HEK293T (cell line): ENCODE measurements at regions not wholly inside any gene's neighbourhood (a gene's known extent, or its start where the extent isn't known, plus 50 kb on each side); places are given as distances from the start of the nearest gene placed in this dataset.

Experiments
- ARNT ChIP-seq: fragments of 450-650 bp; IDR thresholded peaks from 2 replicates; pipeline ENCODE4 v1.6.1; 2017; ENCODE audit warnings: mild to moderate bottlenecking
- BHLHE40 ChIP-seq: fragments of 450-650 bp; IDR thresholded peaks from 2 replicates; pipeline ENCODE4 v1.6.1; 2016; ENCODE audit warnings: mild to moderate bottlenecking, moderate library complexity, borderline replicate concordance
- CTBP1 ChIP-seq: fragments of 450-650 bp; IDR thresholded peaks from 2 replicates; pipeline ENCODE4 v1.6.1; 2016; ENCODE audit warnings: borderline replicate concordance
- ELF4 ChIP-seq: fragments of 450-650 bp; IDR thresholded peaks from 2 replicates; pipeline ENCODE4 v1.6.1; 2017; ENCODE audit warnings: antibody characterized with exemption
- FOXM1 ChIP-seq: fragments of 450-650 bp; IDR thresholded peaks from 2 replicates; pipeline ENCODE4 v1.6.1; 2017; ENCODE audit warnings: mild to moderate bottlenecking, borderline replicate concordance
- HDGF ChIP-seq: fragments of 450-650 bp; IDR thresholded peaks from 2 replicates; pipeline ENCODE4 v1.6.1; 2017; ENCODE audit warnings: antibody characterized with exemption, borderline replicate concordance
- L3MBTL2 ChIP-seq: fragments of 450-650 bp; conservative IDR thresholded peaks from 2 replicates; pipeline ENCODE4 v1.6.1; 2016; ENCODE audit warnings: mild to moderate bottlenecking
- NFRKB ChIP-seq: fragments of 450-650 bp; IDR thresholded peaks from 2 replicates; pipeline ENCODE4 v1.6.1; 2016; ENCODE audit warnings: mild to moderate bottlenecking, moderate library complexity
- SP1 ChIP-seq: fragments of 450-650 bp; IDR thresholded peaks from 2 replicates; pipeline ENCODE4 v1.6.1; 2017
- SUZ12 ChIP-seq: fragments of 450-650 bp; IDR thresholded peaks from 2 replicates; pipeline ENCODE4 v1.6.1; 2016; ENCODE audit warnings: mild to moderate bottlenecking
- ZNF384 ChIP-seq: fragments of 450-650 bp; IDR thresholded peaks from 2 replicates; pipeline ENCODE4 v1.6.1; 2016
- TF ChIP-seq, protein P1 (sequence below): fragments of 450-650 bp; IDR thresholded peaks from 2 replicates; pipeline ENCODE4 v1.6.1; 2016

DNA sequence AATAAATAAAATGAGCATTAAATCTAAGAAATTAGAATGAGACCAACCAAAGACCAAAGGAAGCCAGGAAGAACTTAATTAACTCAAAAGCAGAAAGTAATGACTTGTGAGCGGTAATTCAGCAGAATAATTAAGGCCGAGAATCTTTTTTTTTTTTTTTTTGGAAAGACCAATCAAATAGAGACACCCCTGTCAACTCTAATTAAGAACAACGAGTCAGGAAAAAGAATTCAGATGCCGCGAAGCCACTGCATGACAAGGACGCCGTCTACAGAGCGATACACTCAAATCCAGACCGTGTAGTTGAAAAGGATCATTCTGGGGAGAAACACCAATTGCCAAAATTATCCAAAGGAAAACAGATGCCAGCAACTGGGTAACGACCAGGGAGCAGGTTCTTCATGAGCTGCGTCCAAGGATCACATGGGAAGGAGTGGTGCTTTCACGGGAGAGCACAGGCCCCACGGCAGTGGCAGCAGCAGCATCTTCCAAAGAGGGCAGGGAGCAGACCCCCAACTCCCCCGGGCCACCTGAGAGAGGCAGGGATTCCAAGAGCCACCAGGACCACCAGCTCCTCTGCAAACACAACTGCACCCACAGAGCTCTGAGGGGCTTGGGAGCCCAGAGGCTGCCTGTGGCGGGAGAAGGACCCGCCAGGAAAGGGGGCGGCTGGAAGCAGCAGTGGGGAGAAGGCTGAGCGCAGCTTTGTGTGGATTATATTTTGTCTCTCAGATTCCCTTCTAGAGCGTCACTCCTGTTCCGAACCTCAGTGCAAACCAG is 469.8 kb downstream of the BRD1 start:
- TF ChIP-seq ELF4, result no peak
- no peak for TF ChIP-seq BHLHE40
- TF ChIP-seq L3MBTL2, result no peak
- no peak for TF ChIP-seq SP1
- TF ChIP-seq, protein P1, sequence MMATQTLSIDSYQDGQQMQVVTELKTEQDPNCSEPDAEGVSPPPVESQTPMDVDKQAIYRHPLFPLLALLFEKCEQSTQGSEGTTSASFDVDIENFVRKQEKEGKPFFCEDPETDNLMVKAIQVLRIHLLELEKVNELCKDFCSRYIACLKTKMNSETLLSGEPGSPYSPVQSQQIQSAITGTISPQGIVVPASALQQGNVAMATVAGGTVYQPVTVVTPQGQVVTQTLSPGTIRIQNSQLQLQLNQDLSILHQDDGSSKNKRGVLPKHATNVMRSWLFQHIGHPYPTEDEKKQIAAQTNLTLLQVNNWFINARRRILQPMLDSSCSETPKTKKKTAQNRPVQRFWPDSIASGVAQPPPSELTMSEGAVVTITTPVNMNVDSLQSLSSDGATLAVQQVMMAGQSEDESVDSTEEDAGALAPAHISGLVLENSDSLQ, result no peak
- no peak for TF ChIP-seq FOXM1
- TF ChIP-seq HDGF, result no peak
- no peak for TF ChIP-seq ARNT
- no peak for TF ChIP-seq SUZ12
- TF ChIP-seq CTBP1, result no peak
- TF ChIP-seq ZNF384, result no peak
- TF ChIP-seq NFRKB, result no peak
